Ovary (tissue), 7 donors: ENCODE measurements at regions not wholly inside any gene's neighbourhood (a gene's known extent, or its start where the extent isn't known, plus 50 kb on each side); places are given as distances from the start of the nearest gene placed in this dataset.

Experiments used
- DNase-seq, 5 donors: peaks; one replicate each; pipeline ENCODE4 v3.0.0-alpha.2; 2019 to 2020
- H3K27ac ChIP-seq, 2 donors: fragments of 200-600 bp; one replicate each; pipeline versions ENCODE4 v1.5.1 to v1.8.0; 2019 to 2022
- H3K27me3 ChIP-seq: fragments of 200-600 bp; one replicate; pipeline ENCODE4 v1.8.0; 2022
- H3K36me3 ChIP-seq: fragments of 200-600 bp; sonication (generic); one replicate; pipeline ENCODE4 v1.5.1; 2019
- H3K4me1 ChIP-seq: one replicate; pipeline ENCODE4 v1.8.1; 2013; ENCODE audit warnings: mild to moderate bottlenecking, moderate library complexity; ENCODE audit not compliant: insufficient read depth
- H3K4me3 ChIP-seq: fragments of 200-600 bp; sonication (generic); one replicate; pipeline ENCODE4 v1.5.1; 2017
- H3K9me3 ChIP-seq, 2 donors: fragments of 200-600 bp in 1 of 2; sonication (generic) in 1 of 2; one replicate each; pipeline versions ENCODE4 v1.5.1 to v1.8.1; 2013 to 2019; ENCODE audit warnings: mild to moderate bottlenecking in 1 of 2, moderate library complexity in 1 of 2
- EP300 ChIP-seq: sonication (generic); formaldehyde crosslinking; IDR thresholded peaks from one replicate; pipeline ENCODE4 v1.6.1; 2017; ENCODE audit warnings: antibody characterized with exemption
- POLR2A ChIP-seq: fragments of 450-650 bp; IDR thresholded peaks from one replicate; pipeline ENCODE4 v1.6.1; 2017; ENCODE audit warnings: antibody characterized with exemption, mild to moderate bottlenecking, moderate library complexity
- WGBS, 3 donors: extraction: QIAGEN DNeasy Blood & Tissue Kit in 1 of 3; methylation state at CpG; one replicate each; pipeline versions ENCODE4 v1.1.5 to v1.1.7; 2013 to 2017; 5-methylcytosine and 5-hydroxymethylcytosine counted together
- intact Hi-C, 4 donors: fragments of 100-400 bp; cut with DNase I; formaldehyde crosslinking; loops; one replicate each; pipeline versions ENCODE4 v1.11.0 to v1.15.1; 2022 to 2023
- TF ChIP-seq, protein P1 (sequence below), 3 donors: fragments of 450-650 bp in 2 of 3; fragments of 200-600 bp in 1 of 3; IDR thresholded peaks; one replicate each; pipeline versions ENCODE4 v1.5.1 to v1.8.0; 2016 to 2022; ENCODE audit warnings: antibody characterized with exemption in 3 of 3, mild to moderate bottlenecking in 1 of 3
- donor health status: DM: no; HTN: no; CAD: no; lungs with moderate emphysema.
- donor health status: DM: no; HTN: no; CAD: no.
- donor health status: Bipolar disorder and iron deficiency.
- donor health status: DM: no; HTN: no; CAD: no.
- donor health status: DM: yes; HTN: yes; CAD: no.

- Histone ChIP-seq H3K27me3 (no peaks in the 10 kb centered on the region), H3K36me3 (no peaks in the 10 kb centered on the region), H3K4me1 (no peaks in the 10 kb centered on the region), H3K9me3 (no peaks in the 10 kb centered on the region), H3K4me3 (no peak overlapping the region), H3K27ac (no peak overlapping the region)
- TF ChIP-seq EP300 = no peak
- TF ChIP-seq, protein P1, sequence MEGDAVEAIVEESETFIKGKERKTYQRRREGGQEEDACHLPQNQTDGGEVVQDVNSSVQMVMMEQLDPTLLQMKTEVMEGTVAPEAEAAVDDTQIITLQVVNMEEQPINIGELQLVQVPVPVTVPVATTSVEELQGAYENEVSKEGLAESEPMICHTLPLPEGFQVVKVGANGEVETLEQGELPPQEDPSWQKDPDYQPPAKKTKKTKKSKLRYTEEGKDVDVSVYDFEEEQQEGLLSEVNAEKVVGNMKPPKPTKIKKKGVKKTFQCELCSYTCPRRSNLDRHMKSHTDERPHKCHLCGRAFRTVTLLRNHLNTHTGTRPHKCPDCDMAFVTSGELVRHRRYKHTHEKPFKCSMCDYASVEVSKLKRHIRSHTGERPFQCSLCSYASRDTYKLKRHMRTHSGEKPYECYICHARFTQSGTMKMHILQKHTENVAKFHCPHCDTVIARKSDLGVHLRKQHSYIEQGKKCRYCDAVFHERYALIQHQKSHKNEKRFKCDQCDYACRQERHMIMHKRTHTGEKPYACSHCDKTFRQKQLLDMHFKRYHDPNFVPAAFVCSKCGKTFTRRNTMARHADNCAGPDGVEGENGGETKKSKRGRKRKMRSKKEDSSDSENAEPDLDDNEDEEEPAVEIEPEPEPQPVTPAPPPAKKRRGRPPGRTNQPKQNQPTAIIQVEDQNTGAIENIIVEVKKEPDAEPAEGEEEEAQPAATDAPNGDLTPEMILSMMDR (IDR thresholded peaks at IDR 0.05) = no peak
- no peak for TF ChIP-seq POLR2A
- intact Hi-C loops = no loop called here
- DNase-seq = no peak
Measured at GRCh38 chr5:110345623-110346022, 380.8 kb downstream of the TMEM232 start.

DNA sequence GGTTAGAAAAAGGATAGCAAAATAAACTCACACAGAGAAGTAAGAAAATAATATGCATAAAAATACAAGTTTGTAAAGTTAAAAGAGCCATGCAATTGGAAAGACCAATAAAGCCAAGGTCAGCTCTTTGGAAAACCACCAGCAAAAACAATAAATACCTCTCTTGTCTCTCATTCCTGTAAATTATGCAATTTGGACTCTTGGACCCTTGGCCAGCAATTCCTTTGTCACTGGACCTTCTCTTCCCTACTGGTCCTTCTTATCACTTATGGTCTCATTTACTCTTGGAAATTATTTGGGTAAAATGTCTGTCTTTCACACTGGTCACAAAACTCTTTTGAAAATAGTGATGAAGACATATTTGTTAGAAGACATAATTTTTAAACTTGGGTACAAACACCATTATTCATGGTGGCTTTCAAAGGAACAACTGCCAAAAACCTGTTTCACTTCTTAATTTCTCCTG is 379.5 kb downstream of the TMEM232 start:
- Histone ChIP-seq H3K9me3 (no peaks in the 10 kb centered on the region), H3K36me3 (no peaks in the 10 kb centered on the region), H3K4me1 (no peaks in the 10 kb centered on the region), H3K4me3 (no peak overlapping the region), H3K27ac (no peak overlapping the region), H3K27me3 (no peaks in the 10 kb centered on the region)
- intact Hi-C loops = no loop called here
- TF ChIP-seq EP300 (no peak), POLR2A (no peak)
- TF ChIP-seq, protein P1 (IDR thresholded peaks at IDR 0.05) = no peak
- no peak for DNase-seq

DNA sequence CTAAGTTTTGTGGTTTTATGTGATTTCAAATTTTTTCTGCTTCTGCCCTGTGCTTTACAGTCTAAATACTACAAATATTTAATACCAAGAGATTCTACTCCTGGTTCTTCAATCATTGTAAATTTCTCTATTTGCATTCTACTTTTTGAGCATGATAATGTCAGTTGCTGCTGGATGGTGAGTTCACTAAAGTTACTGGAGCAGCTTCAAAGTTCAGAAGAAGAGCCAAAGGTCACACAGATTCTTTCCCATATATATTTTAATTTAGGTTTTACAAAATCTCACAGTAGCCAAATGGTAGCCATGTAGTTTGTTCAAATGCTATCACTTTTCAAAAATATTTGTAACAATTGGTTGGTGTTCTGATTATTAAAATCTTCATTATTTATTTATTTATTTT is 378.7 kb downstream of the TMEM232 start:
- no peak overlapping the region for H3K27ac ChIP-seq
- intact Hi-C loops = no loop called here
- H3K4me3 ChIP-seq = no peak overlapping the region
- no peaks in the 10 kb centered on the region for H3K4me1 ChIP-seq
- no peak for DNase-seq
- H3K9me3 ChIP-seq = no peaks in the 10 kb centered on the region
- TF ChIP-seq, protein P1 (IDR thresholded peaks at IDR 0.05) = no peak
- TF ChIP-seq POLR2A (no peak), EP300 (no peak)
- H3K27me3 ChIP-seq = no peaks in the 10 kb centered on the region
- no peaks in the 10 kb centered on the region for H3K36me3 ChIP-seq

DNA sequence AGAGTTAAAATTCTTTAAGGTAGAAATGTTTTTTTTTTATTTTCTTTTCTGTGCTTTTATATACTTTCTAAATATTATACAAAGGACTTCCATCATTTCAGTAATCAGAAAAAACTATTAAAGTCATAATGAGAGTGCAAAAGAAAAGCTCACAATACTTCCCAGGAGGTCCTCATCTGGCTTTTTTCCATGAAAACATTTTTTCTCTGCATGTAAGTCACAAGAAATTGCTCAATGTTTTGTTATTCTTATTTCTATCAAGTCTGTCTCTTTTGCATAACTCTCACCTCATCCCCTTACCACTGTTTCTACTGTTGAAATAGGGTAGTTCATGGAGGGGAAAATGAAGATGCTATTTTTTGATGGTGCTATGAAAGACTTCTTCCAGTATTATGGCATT is 375.0 kb downstream of the TMEM232 start:
- intact Hi-C loops = no loop called here
- Histone ChIP-seq H3K27ac (no peak overlapping the region), H3K9me3 (no peaks in the 10 kb centered on the region), H3K36me3 (no peaks in the 10 kb centered on the region), H3K27me3 (no peaks in the 10 kb centered on the region), H3K4me3 (no peak overlapping the region), H3K4me1 (no peaks in the 10 kb centered on the region)
- TF ChIP-seq POLR2A = no peak
- no peak for TF ChIP-seq EP300
- TF ChIP-seq, protein P1 (IDR thresholded peaks at IDR 0.05) = no peak
- no peak for DNase-seq

- WGBS, 3 donors = 47 to 60% (median 49%) methylated on average over 3 of the region's 3 CpGs
- H3K27ac ChIP-seq = no peak overlapping the region
Measured at GRCh38 chr5:110354311-110354710, 372.2 kb downstream of the TMEM232 start.

More at GRCh38 chr5:110354311-110354710, 372.2 kb downstream of the TMEM232 start:
- intact Hi-C loops = no loop called here
- Histone ChIP-seq H3K9me3 (no peaks in the 10 kb centered on the region), H3K27me3 (no peaks in the 10 kb centered on the region), H3K4me1 (no peaks in the 10 kb centered on the region), H3K36me3 (no peaks in the 10 kb centered on the region), H3K4me3 (no peak overlapping the region)
- no peak for DNase-seq
- TF ChIP-seq POLR2A (no peak), EP300 (no peak)
- TF ChIP-seq, protein P1 (IDR thresholded peaks at IDR 0.05) = no peak
